ENCODE measurements at regions not wholly inside any gene's neighbourhood (a gene's known extent, or its start where the extent isn't known, plus 50 kb on each side); places are given as distances from the start of the nearest gene placed in this dataset.
"Not testable (repeated sequence)": the region's sequence is repeated elsewhere in the genome, so short reads cannot be mapped to it uniquely, and the experiment has no call there.

DNA sequence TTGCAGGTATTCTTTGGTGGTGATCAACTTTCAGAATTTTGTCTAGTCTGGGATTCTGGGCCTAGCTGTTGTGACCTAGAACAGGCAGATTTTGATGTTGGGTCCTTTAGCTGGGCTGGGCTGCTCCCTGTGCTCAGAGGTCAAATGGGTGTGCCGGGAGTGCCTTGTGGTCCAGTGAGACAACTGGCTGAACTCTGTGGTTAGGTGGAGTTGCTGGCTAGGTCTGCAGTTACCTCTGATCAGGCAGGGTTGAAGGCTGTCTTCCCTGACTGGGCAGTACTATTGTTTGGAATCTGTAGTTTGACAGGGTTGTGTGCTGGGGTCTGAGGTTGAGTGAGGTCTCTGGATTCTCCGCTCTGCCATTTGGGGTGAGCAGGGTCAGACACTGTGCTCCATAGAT, 599.3 kb downstream of the RAPGEF2 start:
- TF ChIP-seq, protein P1, sequence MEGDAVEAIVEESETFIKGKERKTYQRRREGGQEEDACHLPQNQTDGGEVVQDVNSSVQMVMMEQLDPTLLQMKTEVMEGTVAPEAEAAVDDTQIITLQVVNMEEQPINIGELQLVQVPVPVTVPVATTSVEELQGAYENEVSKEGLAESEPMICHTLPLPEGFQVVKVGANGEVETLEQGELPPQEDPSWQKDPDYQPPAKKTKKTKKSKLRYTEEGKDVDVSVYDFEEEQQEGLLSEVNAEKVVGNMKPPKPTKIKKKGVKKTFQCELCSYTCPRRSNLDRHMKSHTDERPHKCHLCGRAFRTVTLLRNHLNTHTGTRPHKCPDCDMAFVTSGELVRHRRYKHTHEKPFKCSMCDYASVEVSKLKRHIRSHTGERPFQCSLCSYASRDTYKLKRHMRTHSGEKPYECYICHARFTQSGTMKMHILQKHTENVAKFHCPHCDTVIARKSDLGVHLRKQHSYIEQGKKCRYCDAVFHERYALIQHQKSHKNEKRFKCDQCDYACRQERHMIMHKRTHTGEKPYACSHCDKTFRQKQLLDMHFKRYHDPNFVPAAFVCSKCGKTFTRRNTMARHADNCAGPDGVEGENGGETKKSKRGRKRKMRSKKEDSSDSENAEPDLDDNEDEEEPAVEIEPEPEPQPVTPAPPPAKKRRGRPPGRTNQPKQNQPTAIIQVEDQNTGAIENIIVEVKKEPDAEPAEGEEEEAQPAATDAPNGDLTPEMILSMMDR (IDR thresholded peaks at IDR 0.05; ENCODE audit: low read depth, low read length) = no peak

DNA sequence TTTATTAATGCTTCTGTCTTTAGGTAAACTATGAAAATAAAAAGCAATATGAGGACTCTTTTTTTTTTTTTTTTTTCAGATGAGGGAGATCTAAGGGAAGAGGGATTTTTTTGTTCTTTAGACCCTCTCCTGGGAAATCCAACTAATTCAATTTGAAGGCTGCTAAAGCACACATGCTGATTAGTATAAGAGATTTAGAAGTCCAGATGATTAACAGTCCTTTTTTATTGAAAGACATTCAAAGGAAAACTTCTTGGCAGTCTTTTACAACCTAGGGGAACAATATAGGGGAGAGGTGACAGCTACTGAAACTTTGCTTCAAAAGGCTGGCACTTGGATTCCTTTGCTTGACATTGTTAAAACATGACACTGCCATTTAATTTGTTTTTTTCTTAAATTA, 602.5 kb downstream of the RAPGEF2 start:
- TF ChIP-seq, protein P1 (IDR thresholded peaks at IDR 0.05; ENCODE audit: low read depth, low read length) = no peak
- DNase-seq (ENCODE audit: extremely low read depth, low read depth) = no peak

More for the DNA sequence above, 599.3 kb downstream of the RAPGEF2 start:
- no peak for DNase-seq (ENCODE audit: extremely low read depth, low read depth)

DNA sequence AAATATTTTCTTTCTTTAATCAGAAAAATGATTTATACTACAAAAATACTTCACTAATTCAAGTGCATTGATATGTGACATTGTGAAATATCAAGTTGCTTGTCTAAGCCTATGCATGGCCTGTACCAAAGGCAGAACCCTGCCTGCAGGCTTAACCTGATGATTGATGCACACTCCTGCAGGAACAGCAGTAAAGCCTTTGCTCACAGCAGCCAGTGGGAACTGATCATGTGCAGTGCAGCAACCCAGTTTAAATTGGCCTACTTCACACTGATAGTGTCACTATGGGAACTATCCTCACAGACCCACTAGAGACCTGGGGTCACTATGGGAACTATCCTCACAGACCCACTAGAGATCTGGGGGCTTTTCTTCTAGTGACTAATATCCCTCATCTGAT, 603.8 kb downstream of the RAPGEF2 start:
- TF ChIP-seq, protein P1 (IDR thresholded peaks at IDR 0.05; ENCODE audit: low read depth, low read length) = no peak

DNA sequence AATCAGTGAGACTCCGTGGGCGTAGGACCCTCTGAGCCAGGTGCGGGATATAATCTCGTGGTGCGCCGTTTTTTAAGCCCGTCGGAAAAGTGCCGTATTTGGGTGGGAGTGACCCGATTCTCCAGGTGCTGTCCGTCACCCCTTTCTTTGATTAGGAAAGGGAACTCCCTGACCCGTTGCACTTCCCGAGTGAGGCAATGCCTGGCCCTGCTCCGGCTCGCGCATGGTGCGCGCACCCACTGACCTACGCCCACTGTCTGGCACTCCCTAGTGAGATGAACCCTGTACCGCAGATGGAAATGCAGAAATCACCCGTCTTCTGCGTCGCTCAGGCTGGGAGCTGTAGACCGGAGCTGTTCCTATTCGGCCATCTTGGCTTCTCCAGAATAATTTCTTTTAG, 612.3 kb downstream of the RAPGEF2 start:
- DNase-seq (ENCODE audit: extremely low read depth, low read depth) = not testable (repeated sequence)

More for the DNA sequence above, 603.8 kb downstream of the RAPGEF2 start:
- DNase-seq (ENCODE audit: extremely low read depth, low read depth) = no peak

DNA sequence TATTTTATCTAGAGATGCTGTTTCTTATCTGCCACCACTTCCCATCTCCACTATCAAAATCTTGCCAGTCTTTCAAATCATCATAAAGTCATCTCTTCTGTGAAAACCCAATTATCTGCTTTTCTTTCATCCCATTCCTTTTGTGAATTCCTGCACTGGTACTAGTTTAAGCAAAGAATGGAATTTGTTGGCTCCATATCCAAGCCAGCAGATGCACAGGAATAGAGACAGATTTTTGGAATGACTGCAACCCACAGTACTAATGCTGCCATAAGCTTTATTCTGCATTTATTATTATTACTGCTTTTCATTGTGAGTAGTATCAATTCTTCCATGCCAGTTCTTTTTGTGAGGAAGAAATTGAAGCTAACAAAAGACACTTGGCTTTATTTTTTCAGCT, 616.7 kb downstream of the RAPGEF2 start:
- TF ChIP-seq, protein P1 (IDR thresholded peaks at IDR 0.05; ENCODE audit: low read depth, low read length) = no peak
- DNase-seq (ENCODE audit: extremely low read depth, low read depth) = no peak

DNA sequence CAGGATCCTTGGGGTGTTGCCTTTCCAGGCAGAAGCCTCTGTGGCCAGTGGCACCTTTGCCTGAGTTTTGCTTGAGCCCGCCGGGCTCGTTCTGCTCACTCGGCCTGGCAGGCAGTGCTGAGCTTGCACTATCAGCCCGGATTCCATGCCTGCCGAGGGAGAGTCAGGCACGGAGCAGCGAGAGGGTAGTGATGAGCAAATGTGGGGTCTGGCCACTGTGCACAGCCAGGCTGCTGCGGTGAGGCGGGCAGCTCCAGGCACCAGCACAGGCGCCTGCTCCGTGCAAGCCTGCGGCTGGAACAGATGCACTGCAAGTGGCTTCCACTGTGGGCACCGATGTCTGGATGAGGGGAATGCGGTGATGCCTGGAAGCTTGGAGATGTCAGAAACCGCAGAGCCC, 619.2 kb downstream of the RAPGEF2 start:
- TF ChIP-seq, protein P1 (IDR thresholded peaks at IDR 0.05; ENCODE audit: low read depth, low read length) = no peak
- no peak for DNase-seq (ENCODE audit: extremely low read depth, low read depth)

DNA sequence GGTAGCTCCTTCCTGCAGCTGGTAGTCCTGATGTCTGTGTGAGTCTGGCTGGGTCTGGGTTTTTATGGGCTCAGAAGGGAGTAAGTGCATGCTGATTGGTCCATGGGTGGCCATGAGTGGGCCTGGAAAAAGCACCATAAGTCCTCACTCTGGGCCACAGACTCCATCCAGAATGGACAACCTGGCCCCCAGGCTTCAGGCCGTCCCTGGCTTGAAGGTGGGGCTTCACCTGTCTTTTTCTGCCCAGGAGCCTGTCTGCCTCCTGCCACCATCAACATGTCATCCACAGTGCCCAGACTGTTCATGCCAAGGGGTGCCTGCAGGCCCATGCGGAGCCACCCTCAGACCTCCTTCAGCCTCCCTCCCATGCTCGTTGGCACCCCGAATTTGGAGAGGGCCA, 620.0 kb downstream of the RAPGEF2 start:
- DNase-seq (ENCODE audit: extremely low read depth, low read depth) = no peak
- TF ChIP-seq, protein P1 (IDR thresholded peaks at IDR 0.05; ENCODE audit: low read depth, low read length) = no peak

DNA sequence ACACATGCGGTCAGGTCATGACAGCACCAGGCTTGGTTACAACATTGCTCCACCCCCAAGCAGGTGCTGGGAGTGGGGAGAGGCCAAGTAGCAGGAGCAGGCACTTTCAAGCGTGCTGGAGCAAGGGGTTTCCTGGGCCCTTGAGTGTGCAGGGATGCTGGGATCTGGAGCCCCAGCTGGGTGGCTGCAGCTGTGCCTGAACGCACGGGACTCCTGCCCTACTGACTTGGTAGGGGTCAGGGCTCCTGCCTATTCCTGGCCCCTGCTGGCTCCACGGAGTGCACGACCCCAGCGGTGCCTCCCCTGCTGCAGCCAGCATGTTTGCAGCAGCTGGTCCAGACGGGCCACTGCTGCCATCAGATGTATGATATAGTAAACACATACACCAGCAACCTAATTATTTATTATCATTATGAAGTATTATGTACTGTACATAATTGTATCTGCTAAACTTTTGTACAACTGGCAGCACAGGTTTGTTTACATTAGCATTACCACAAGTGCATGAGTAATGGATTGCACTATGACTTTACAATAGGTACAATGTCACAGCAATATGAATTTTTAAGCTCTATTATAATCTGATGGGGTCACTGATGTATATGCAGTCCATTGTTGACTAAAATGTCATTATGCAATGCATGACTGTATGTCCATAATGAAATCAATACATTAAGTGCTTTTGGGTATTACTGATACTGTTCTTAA, 620.6 kb downstream of the RAPGEF2 start:
- no peak for DNase-seq (ENCODE audit: extremely low read depth, low read depth)
- TF ChIP-seq, protein P1 (IDR thresholded peaks at IDR 0.05; ENCODE audit: low read depth, low read length) = no peak

Measured in AG09319 (cell line).